Type B pancreatic cell (in vitro differentiated cells): ENCODE measurements at regions not wholly inside any gene's neighbourhood (a gene's known extent, or its start where the extent isn't known, plus 50 kb on each side); places are given as distances from the start of the nearest gene placed in this dataset.
A peak's percentile ranks its signal among the peaks of the same experiment; 100 is the strongest.
"Not testable (repeated sequence)": the region's sequence is repeated elsewhere in the genome, so short reads cannot be mapped to it uniquely, and the experiment has no call there.

ENCODE experiments used
- DNase-seq: peaks from one replicate; pipeline ENCODE4 v3.0.0; 2021; ENCODE audit warnings: mixed read lengths; ENCODE audit not compliant: unreplicated experiment; ENCODE audit errors: extremely low spot score
- H3K27ac Mint-ChIP-seq: 2 replicates; pipeline ENCODE4 v1.8.0; 2021; ENCODE audit warnings: mild to moderate bottlenecking, mixed read lengths
- H3K27me3 Mint-ChIP-seq: 2 replicates; pipeline ENCODE4 v1.8.0; 2021; ENCODE audit warnings: mixed read lengths
- H3K36me3 Mint-ChIP-seq: 2 replicates; pipeline ENCODE4 v1.8.0; 2021; ENCODE audit warnings: mixed read lengths
- H3K4me1 Mint-ChIP-seq: one replicate; pipeline ENCODE4 v1.8.0; 2021; ENCODE audit warnings: mixed read lengths; ENCODE audit not compliant: unreplicated experiment
- H3K4me3 Mint-ChIP-seq: 2 replicates; pipeline ENCODE4 v1.8.0; 2021; ENCODE audit warnings: mild to moderate bottlenecking, mixed read lengths
- H3K9me3 Mint-ChIP-seq: 2 replicates; pipeline ENCODE4 v1.8.0; 2021; ENCODE audit warnings: mixed read lengths

DNA sequence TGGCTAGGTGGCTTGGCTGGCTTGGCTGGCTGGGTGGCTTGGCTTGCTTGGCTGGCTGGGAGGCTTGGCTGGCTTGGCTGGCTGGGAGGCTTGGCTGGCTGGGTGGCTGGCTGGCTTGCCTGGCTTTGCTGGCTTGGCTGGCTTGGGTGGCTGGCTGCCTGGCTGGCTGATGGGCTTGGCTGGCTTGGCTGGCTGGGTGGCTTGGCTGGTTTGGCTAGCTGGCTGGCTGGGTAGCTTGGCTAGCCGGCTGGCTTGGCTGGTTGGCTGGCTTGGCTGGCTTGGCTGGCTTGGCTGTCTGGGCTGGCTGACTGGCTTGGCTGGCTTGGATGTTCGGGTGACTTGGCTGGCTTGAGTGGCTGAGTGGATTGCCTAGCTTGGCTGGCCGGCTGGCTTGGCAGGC, 2829.1 kb downstream of the RPIA start:
- H3K27me3 Mint-ChIP-seq, H3K9me3 Mint-ChIP-seq, H3K4me1 Mint-ChIP-seq, H3K36me3 Mint-ChIP-seq, H3K4me3 Mint-ChIP-seq, H3K27ac Mint-ChIP-seq: not testable (repeated sequence)
- DNase-seq = peak; percentile 25

DNA sequence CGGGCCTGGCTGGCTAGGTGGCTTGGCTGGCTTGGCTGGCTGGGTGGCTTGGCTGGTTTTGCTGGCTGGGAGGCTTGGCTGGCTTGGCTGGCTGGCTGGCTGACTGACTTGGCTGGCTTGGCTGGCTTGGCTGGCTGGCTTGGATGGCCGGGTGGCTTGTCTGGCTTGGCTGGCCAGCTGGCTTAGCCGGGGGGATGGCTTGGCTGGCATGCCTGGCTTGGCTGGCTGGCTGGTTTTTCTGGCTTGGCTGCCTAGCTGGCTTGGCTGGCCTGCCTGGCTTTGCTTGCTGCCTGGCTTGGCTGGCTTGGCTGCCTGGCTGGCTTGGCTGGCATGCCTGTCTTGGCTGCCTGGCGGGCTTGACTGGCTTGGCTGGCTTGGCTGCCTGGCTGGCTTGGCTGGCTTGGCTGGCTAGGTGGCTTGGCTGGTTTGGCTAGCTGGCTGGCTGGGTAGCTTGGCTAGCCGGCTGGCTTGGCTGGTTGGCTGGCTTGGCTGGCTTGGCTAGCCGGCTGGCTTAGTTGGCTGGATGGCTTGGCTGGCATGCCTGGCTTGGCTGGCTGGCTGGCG, 2829.6 kb downstream of the RPIA start:
- peak; percentile 20 for DNase-seq
- H3K4me3 Mint-ChIP-seq, H3K27ac Mint-ChIP-seq, H3K36me3 Mint-ChIP-seq, H3K4me1 Mint-ChIP-seq, H3K9me3 Mint-ChIP-seq, H3K27me3 Mint-ChIP-seq: not testable (repeated sequence)

- H3K4me1 Mint-ChIP-seq, DNase-seq: not testable (repeated sequence)
Observed at GRCh38 chr2:91521944-91522343, 2830.5 kb downstream of the RPIA start.

DNA sequence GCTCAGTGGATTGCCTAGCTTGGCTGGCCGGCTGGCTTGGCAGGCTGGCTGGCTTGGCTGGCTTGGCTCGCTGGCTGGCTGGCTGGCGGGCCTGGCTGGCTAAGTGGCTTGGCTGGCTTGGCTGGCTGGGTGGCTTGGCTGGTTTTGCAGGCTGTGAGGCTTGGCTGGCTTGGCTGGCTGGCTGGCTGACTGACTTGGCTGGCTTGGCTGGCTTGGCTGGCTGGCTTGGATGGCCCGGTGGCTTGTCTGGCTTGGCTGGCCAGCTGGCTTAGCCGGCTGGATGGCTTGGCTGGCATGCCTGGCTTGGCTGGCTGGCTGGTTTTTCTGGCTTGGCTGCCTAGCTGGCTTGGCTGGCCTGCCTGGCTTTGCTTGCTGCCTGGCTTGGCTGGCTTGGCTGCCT, 2831.4 kb downstream of the RPIA start:
- H3K4me3 Mint-ChIP-seq, DNase-seq, H3K9me3 Mint-ChIP-seq, H3K27me3 Mint-ChIP-seq, H3K4me1 Mint-ChIP-seq, H3K27ac Mint-ChIP-seq, H3K36me3 Mint-ChIP-seq: not testable (repeated sequence)

More at GRCh38 chr2:91521944-91522343, 2830.5 kb downstream of the RPIA start:
- H3K9me3 Mint-ChIP-seq, H3K27ac Mint-ChIP-seq, H3K36me3 Mint-ChIP-seq, H3K4me3 Mint-ChIP-seq, H3K27me3 Mint-ChIP-seq: not testable (repeated sequence)

- not testable (repeated sequence) for H3K36me3 Mint-ChIP-seq, H3K27me3 Mint-ChIP-seq
Observed at GRCh38 chr2:91523751-91524150, 2832.3 kb downstream of the RPIA start.

DNA sequence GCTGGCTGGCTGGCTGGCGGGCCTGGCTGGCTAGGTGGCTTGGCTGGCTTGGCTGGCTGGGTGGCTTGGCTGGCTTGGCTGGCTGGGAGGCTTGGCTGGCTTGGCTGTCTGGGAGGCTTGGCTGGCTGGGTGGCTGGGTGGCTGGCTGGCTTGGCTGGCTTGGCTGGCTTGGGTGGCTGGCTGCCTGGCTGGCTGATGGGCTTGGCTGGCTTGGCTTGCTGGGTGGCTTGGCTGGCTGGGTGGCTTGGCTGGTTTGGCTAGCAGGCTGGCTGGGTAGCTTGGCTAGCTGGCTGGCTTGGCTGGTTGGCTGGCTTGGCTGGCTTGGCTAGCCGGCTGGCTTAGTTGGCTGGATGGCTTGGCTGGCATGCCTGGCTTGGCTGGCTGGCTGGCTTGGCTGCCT, 2834.1 kb downstream of the RPIA start:
- not testable (repeated sequence) for H3K36me3 Mint-ChIP-seq, H3K4me1 Mint-ChIP-seq, H3K27me3 Mint-ChIP-seq, H3K9me3 Mint-ChIP-seq, H3K27ac Mint-ChIP-seq, H3K4me3 Mint-ChIP-seq
- DNase-seq = peak; percentile 44

More at GRCh38 chr2:91523751-91524150, 2832.3 kb downstream of the RPIA start:
- not testable (repeated sequence) for DNase-seq, H3K9me3 Mint-ChIP-seq, H3K4me1 Mint-ChIP-seq, H3K27ac Mint-ChIP-seq, H3K4me3 Mint-ChIP-seq

GRCh38 chr2:91526083-91526482, 2834.6 kb downstream of the RPIA start:
- not testable (repeated sequence) for H3K4me1 Mint-ChIP-seq, H3K27me3 Mint-ChIP-seq, H3K9me3 Mint-ChIP-seq, H3K36me3 Mint-ChIP-seq, H3K27ac Mint-ChIP-seq, H3K4me3 Mint-ChIP-seq
- peak; percentile 48 for DNase-seq

DNA sequence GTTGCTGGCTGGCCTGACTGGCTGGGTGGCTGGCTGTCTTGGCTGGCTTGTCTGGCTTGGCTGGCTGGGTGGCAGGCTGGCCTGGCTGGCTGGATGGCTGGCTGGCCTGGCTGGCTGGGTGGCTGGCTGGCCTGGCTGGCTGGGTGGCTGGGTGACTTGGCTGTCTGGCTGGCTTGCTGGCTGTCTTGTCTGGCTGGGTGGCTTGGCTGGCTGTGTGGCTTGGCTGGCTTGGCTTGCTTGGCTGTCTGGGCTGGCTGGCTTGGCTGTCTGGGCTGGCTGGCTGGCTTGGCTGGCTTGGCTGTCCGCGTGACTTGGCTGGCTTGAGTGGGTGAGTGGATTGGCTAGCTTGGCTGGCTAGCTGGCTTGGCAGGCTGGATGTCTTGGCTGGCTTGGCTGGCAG, 2835.6 kb downstream of the RPIA start:
- H3K9me3 Mint-ChIP-seq, H3K27me3 Mint-ChIP-seq, H3K36me3 Mint-ChIP-seq, H3K4me1 Mint-ChIP-seq, H3K4me3 Mint-ChIP-seq, H3K27ac Mint-ChIP-seq: not testable (repeated sequence)
- peak; percentile 58 for DNase-seq

GRCh38 chr2:91527491-91528031, 2836.1 kb downstream of the RPIA start:
- H3K27me3 Mint-ChIP-seq, H3K9me3 Mint-ChIP-seq, H3K36me3 Mint-ChIP-seq, H3K27ac Mint-ChIP-seq, H3K4me3 Mint-ChIP-seq, H3K4me1 Mint-ChIP-seq: not testable (repeated sequence)
- peak; percentile 71 for DNase-seq

DNA sequence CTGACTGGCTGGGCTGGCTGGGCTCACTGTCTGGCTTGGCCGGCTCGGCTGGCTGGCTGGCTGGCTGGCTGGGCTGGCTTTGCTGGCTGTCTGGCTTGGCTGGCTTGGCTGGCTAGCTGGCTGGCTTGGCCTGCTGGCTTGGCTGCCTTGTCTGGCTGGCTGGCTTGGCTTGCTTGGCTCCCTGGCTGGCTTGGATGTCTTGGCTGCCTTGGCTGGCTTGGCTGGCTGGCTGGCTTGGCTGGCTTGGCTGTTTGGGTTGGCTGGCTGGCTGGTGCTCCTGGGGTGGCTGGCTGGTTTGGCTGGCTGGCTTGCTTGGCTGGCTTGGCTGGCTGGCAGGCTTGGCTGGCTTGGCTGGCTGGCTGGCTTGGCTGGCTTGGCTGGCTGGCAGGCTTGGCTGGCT, 2836.9 kb downstream of the RPIA start:
- peak; percentile 61 for DNase-seq
- not testable (repeated sequence) for H3K36me3 Mint-ChIP-seq, H3K9me3 Mint-ChIP-seq, H3K4me1 Mint-ChIP-seq, H3K4me3 Mint-ChIP-seq, H3K27ac Mint-ChIP-seq, H3K27me3 Mint-ChIP-seq

- not testable (repeated sequence) for H3K27me3 Mint-ChIP-seq, H3K4me1 Mint-ChIP-seq, H3K9me3 Mint-ChIP-seq, H3K27ac Mint-ChIP-seq, H3K4me3 Mint-ChIP-seq, DNase-seq, H3K36me3 Mint-ChIP-seq
Observed at GRCh38 chr2:91536109-91536508, 2844.6 kb downstream of the RPIA start.

GRCh38 chr2:91536549-91537263, 2845.2 kb downstream of the RPIA start:
- not testable (repeated sequence) for H3K9me3 Mint-ChIP-seq, H3K4me3 Mint-ChIP-seq, H3K27me3 Mint-ChIP-seq, H3K36me3 Mint-ChIP-seq, H3K27ac Mint-ChIP-seq, DNase-seq, H3K4me1 Mint-ChIP-seq

DNA sequence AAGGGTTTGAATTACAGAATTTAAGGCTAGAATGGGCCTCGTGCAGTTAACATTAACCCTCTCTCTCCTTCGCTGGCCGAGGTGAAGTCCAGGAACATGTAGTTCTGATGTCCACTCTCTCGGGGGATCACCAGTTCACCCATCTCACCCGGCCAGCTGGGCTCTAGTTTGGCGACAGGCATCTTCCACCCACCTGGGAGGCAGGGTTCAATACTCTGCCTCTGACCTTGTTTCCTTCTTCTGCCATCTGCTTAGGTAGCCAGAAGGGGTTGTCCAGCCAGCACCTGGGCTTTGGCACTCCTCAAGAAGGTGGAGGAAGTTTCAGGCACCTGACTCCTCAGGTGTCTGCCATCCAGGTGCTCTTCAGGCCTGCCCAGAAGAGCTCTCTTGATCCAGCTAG, 2857.8 kb downstream of the RPIA start:
- H3K4me3 Mint-ChIP-seq, H3K36me3 Mint-ChIP-seq, H3K27me3 Mint-ChIP-seq, H3K27ac Mint-ChIP-seq, H3K4me1 Mint-ChIP-seq, H3K9me3 Mint-ChIP-seq: not testable (repeated sequence)
- DNase-seq = peak; percentile 65

GRCh38 chr2:91558234-91558633, 2866.8 kb downstream of the RPIA start:
- not testable (repeated sequence) for H3K36me3 Mint-ChIP-seq, H3K27ac Mint-ChIP-seq, H3K4me1 Mint-ChIP-seq, H3K27me3 Mint-ChIP-seq, H3K4me3 Mint-ChIP-seq, DNase-seq, H3K9me3 Mint-ChIP-seq
